ENCODE measurements at regions not wholly inside any gene's neighbourhood (a gene's known extent, or its start where the extent isn't known, plus 50 kb on each side); places are given as distances from the start of the nearest gene placed in this dataset. TPM values are rescaled to one million over a fixed set of nuclear protein-coding genes. Genes with fewer than 3 reads are reported as not detected.

Small RNA genes lying in the stretch of these regions (small RNA-seq; reads per million reads assigned to genes)
- not detected for gene RNA5SP455
